ENCODE measurements at regions not wholly inside any gene's neighbourhood (a gene's known extent, or its start where the extent isn't known, plus 50 kb on each side); places are given as distances from the start of the nearest gene placed in this dataset.

- Histone ChIP-seq H3K4me3 (ENCODE audit: low read depth in 1 of 5, low read length in 5 of 5) (no peak overlapping the region), H3K27me3 (ENCODE audit: control insufficient read depth in 5 of 5, insufficient read depth in 4 of 5, low read length in 5 of 5) (peaks cover 0 to 3% (median 0%) of the 10 kb centered on the region in 5 donors), H3K9ac (ENCODE audit: low read length in 5 of 5) (no peak overlapping the region)
These were observed 114.4 kb downstream of the DMRTA2 start for GRCh38 chr1:50308878-50309277.

DNA sequence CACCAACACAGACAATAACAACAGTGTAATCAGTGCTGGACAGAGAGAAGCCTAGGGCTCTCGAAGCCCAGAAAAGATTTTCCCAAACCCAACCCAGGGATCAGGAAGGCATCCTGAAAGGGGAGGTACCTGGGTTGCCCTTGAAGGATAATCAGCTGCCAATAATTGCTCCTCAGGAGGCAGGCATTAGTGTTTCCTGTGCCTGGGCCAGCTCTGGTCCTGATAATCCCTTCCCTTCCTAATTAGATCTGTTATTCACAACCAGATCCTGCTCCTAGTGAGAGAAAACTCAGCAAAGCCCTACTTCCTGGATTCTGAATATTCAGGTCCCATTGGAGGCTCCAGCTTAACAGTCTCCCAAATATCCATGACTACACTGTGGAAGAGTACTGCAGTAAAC is 117.4 kb downstream of the DMRTA2 start:
- Histone ChIP-seq H3K4me3 (ENCODE audit: low read depth in 1 of 5, low read length in 5 of 5) (no peak overlapping the region), H3K36me3 (ENCODE audit: control insufficient read depth in 5 of 5, insufficient read depth in 5 of 5, low read length in 5 of 5) (no peaks in the 10 kb centered on the region), H3K4me1 (ENCODE audit: control insufficient read depth in 5 of 5, insufficient read depth in 5 of 5, low read length in 5 of 5) (no peaks in the 10 kb centered on the region), H3K9ac (ENCODE audit: low read length in 5 of 5) (no peak overlapping the region), H3K27me3 (ENCODE audit: control insufficient read depth in 5 of 5, insufficient read depth in 4 of 5, low read length in 5 of 5) (peaks cover 0 to 3% (median 0%) of the 10 kb centered on the region in 5 donors), H3K9me3 (ENCODE audit: control insufficient read depth in 5 of 5, low read length in 5 of 5) (no peaks in the 10 kb centered on the region), H3K27ac (ENCODE audit: low read depth, low read length) (no peak overlapping the region)

More at GRCh38 chr1:50308878-50309277, 114.4 kb downstream of the DMRTA2 start:
- Histone ChIP-seq H3K36me3 (ENCODE audit: control insufficient read depth in 5 of 5, insufficient read depth in 5 of 5, low read length in 5 of 5) (no peaks in the 10 kb centered on the region), H3K27ac (ENCODE audit: low read depth, low read length) (no peak overlapping the region), H3K4me1 (ENCODE audit: control insufficient read depth in 5 of 5, insufficient read depth in 5 of 5, low read length in 5 of 5) (no peaks in the 10 kb centered on the region), H3K9me3 (ENCODE audit: control insufficient read depth in 5 of 5, low read length in 5 of 5) (no peaks in the 10 kb centered on the region)

DNA sequence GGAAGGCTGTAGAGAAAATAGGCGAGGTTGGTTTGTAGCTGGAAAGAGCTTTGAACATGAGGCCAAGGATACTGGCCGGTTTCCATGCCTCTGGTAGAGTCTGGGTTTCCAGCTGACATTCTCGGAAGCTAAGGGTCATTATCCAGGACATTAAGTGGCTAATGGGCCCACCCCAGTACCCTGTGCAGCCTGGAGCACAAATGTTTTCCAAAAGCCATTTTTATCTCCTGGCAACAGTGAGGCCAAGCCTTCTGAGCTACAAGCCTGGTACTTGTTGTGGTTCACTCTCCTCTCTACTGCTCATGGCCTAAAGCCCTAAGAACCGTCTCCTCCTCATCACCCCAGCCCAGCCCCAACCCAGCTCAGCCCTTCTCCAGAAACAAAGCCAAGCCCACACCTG is 122.9 kb downstream of the DMRTA2 start:
- Histone ChIP-seq H3K9me3 (ENCODE audit: control insufficient read depth in 5 of 5, low read length in 5 of 5) (no peaks in the 10 kb centered on the region), H3K36me3 (ENCODE audit: control insufficient read depth in 5 of 5, insufficient read depth in 5 of 5, low read length in 5 of 5) (no peaks in the 10 kb centered on the region), H3K4me1 (ENCODE audit: control insufficient read depth in 5 of 5, insufficient read depth in 5 of 5, low read length in 5 of 5) (no peaks in the 10 kb centered on the region), H3K9ac (ENCODE audit: low read length in 5 of 5) (no peak overlapping the region), H3K4me3 (ENCODE audit: low read depth in 1 of 5, low read length in 5 of 5) (no peak overlapping the region), H3K27me3 (ENCODE audit: control insufficient read depth in 5 of 5, insufficient read depth in 4 of 5, low read length in 5 of 5) (peaks cover 0 to 3% (median 0%) of the 10 kb centered on the region in 5 donors), H3K27ac (ENCODE audit: low read depth, low read length) (no peak overlapping the region)

DNA sequence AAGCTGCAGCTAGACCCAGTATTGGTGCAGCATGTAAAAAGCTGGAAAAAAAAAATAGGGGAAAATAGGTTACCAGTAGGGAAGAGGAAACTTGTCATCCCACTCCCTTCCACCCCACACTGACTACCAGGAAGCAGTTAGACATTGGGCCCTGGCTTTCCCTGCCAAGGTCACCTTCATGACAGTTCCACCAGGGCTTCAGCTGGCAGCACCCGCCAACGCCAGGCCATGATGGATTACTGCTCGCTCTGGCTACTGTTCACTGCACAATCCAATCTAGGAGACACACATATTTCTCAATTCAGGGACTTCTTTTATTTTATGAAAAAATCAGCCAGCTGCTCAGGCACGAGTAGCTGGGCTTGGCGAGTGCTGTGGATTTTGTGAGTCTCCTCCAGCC is 127.7 kb downstream of the DMRTA2 start:
- no peak overlapping the region for H3K27ac ChIP-seq (ENCODE audit: low read depth, low read length)
- H3K36me3 ChIP-seq (ENCODE audit: control insufficient read depth in 5 of 5, insufficient read depth in 5 of 5, low read length in 5 of 5), result no peaks in the 10 kb centered on the region
- H3K27me3 ChIP-seq (ENCODE audit: control insufficient read depth in 5 of 5, insufficient read depth in 4 of 5, low read length in 5 of 5), result peaks cover 0 to under 1% (median 0%) of the 10 kb centered on the region in 5 donors
- H3K9me3 ChIP-seq (ENCODE audit: control insufficient read depth in 5 of 5, low read length in 5 of 5), result peaks cover 0 to 3% (median 0%) of the 10 kb centered on the region in 5 donors
- no peak overlapping the region for H3K4me3 ChIP-seq (ENCODE audit: low read depth in 1 of 5, low read length in 5 of 5)
- no peak overlapping the region for H3K9ac ChIP-seq (ENCODE audit: low read length in 5 of 5)
- H3K4me1 ChIP-seq (ENCODE audit: control insufficient read depth in 5 of 5, insufficient read depth in 5 of 5, low read length in 5 of 5), result no peaks in the 10 kb centered on the region

GRCh38 chr1:50292276-50292675 is 131.0 kb downstream of the DMRTA2 start:
- H3K27ac ChIP-seq (ENCODE audit: low read depth, low read length), result no peak overlapping the region
- peaks cover 0 to 5% (median 0%) of the 10 kb centered on the region in 5 donors for H3K27me3 ChIP-seq (ENCODE audit: control insufficient read depth in 5 of 5, insufficient read depth in 4 of 5, low read length in 5 of 5)
- H3K9ac ChIP-seq (ENCODE audit: low read length in 5 of 5), result no peak overlapping the region
- peaks cover 0 to 3% (median 0%) of the 10 kb centered on the region in 5 donors for H3K9me3 ChIP-seq (ENCODE audit: control insufficient read depth in 5 of 5, low read length in 5 of 5)
- H3K4me3 ChIP-seq (ENCODE audit: low read depth in 1 of 5, low read length in 5 of 5), result no peak overlapping the region
- no peaks in the 10 kb centered on the region for H3K4me1 ChIP-seq (ENCODE audit: control insufficient read depth in 5 of 5, insufficient read depth in 5 of 5, low read length in 5 of 5)
- H3K36me3 ChIP-seq (ENCODE audit: control insufficient read depth in 5 of 5, insufficient read depth in 5 of 5, low read length in 5 of 5), result no peaks in the 10 kb centered on the region

- H3K36me3 ChIP-seq (ENCODE audit: control insufficient read depth in 5 of 5, insufficient read depth in 5 of 5, low read length in 5 of 5), result no peaks in the 10 kb centered on the region
- H3K4me3 ChIP-seq (ENCODE audit: low read depth in 1 of 5, low read length in 5 of 5), result no peak overlapping the region
These were observed 133.7 kb downstream of the DMRTA2 start for GRCh38 chr1:50289495-50289894.

DNA sequence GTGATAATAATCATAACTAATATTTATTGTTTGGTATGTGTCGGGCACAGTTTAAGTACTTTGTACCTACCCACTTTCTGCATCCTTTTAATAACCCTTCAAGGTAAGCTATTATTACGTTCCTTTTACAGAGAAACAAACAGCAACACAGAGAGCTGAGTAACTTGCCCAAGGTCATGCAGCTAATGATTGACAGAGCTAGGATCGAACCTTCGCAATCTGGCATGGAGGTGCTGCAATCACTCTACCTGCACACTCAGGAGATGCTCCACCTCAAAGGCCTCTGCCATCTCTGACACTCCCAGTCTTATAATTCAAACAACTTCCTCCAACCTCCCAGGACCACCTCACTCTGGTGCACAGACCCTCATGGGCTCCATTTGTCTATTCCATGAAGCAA is 137.2 kb downstream of the DMRTA2 start:
- Histone ChIP-seq H3K4me1 (ENCODE audit: control insufficient read depth in 5 of 5, insufficient read depth in 5 of 5, low read length in 5 of 5) (no peaks in the 10 kb centered on the region), H3K4me3 (ENCODE audit: low read depth in 1 of 5, low read length in 5 of 5) (no peak overlapping the region), H3K9ac (ENCODE audit: low read length in 5 of 5) (no peak overlapping the region), H3K36me3 (ENCODE audit: control insufficient read depth in 5 of 5, insufficient read depth in 5 of 5, low read length in 5 of 5) (no peaks in the 10 kb centered on the region), H3K27ac (ENCODE audit: low read depth, low read length) (no peak overlapping the region), H3K9me3 (ENCODE audit: control insufficient read depth in 5 of 5, low read length in 5 of 5) (no peaks in the 10 kb centered on the region), H3K27me3 (ENCODE audit: control insufficient read depth in 5 of 5, insufficient read depth in 4 of 5, low read length in 5 of 5) (peaks cover 0 to 12% (median 0%) of the 10 kb centered on the region in 5 donors)

More at GRCh38 chr1:50289495-50289894, 133.7 kb downstream of the DMRTA2 start:
- H3K27me3 ChIP-seq (ENCODE audit: control insufficient read depth in 5 of 5, insufficient read depth in 4 of 5, low read length in 5 of 5), result peaks cover 0 to 7% (median 0%) of the 10 kb centered on the region in 5 donors
- H3K9ac ChIP-seq (ENCODE audit: low read length in 5 of 5), result no peak overlapping the region
- H3K4me1 ChIP-seq (ENCODE audit: control insufficient read depth in 5 of 5, insufficient read depth in 5 of 5, low read length in 5 of 5), result no peaks in the 10 kb centered on the region
- peaks cover 0 to 3% (median 0%) of the 10 kb centered on the region in 5 donors for H3K9me3 ChIP-seq (ENCODE audit: control insufficient read depth in 5 of 5, low read length in 5 of 5)
- no peak overlapping the region for H3K27ac ChIP-seq (ENCODE audit: low read depth, low read length)

GRCh38 chr1:50279622-50280330 is 143.5 kb downstream of the DMRTA2 start:
- Histone ChIP-seq H3K4me3 (ENCODE audit: low read depth in 1 of 5, low read length in 5 of 5) (no peak overlapping the region), H3K9ac (ENCODE audit: low read length in 5 of 5) (no peak overlapping the region), H3K27me3 (ENCODE audit: control insufficient read depth in 5 of 5, insufficient read depth in 4 of 5, low read length in 5 of 5) (peaks cover 8 to 22% (median 16%) of the 10 kb centered on the region in 5 donors), H3K9me3 (ENCODE audit: control insufficient read depth in 5 of 5, low read length in 5 of 5) (no peaks in the 10 kb centered on the region), H3K4me1 (ENCODE audit: control insufficient read depth in 5 of 5, insufficient read depth in 5 of 5, low read length in 5 of 5) (no peaks in the 10 kb centered on the region), H3K36me3 (ENCODE audit: control insufficient read depth in 5 of 5, insufficient read depth in 5 of 5, low read length in 5 of 5) (no peaks in the 10 kb centered on the region), H3K27ac (ENCODE audit: low read depth, low read length) (no peak overlapping the region)

DNA sequence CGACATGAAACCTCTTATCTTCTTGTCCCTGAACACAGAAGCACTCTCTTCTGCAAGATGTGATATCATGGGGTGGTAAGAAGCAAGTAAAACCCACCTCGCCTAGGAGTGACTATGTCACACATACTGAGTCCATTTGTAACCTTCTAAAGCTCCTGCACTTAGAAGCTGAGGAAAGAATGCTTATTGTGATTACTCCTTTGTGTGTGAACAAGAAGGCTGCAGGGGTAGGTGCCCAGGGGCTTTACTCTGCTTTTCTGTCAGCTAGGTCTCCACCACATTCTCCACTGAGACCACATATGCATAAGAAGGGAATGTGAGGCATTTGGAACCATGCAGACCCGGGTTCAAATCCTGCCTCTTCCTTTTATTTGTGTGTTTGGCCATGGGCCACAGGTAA is 144.3 kb downstream of the DMRTA2 start:
- H3K4me3 ChIP-seq (ENCODE audit: low read depth in 1 of 5, low read length in 5 of 5), result no peak overlapping the region
- H3K27ac ChIP-seq (ENCODE audit: low read depth, low read length), result no peak overlapping the region
- H3K9me3 ChIP-seq (ENCODE audit: control insufficient read depth in 5 of 5, low read length in 5 of 5), result no peaks in the 10 kb centered on the region
- H3K27me3 ChIP-seq (ENCODE audit: control insufficient read depth in 5 of 5, insufficient read depth in 4 of 5, low read length in 5 of 5), result peaks cover 8 to 22% (median 16%) of the 10 kb centered on the region in 5 donors
- no peak overlapping the region for H3K9ac ChIP-seq (ENCODE audit: low read length in 5 of 5)
- no peaks in the 10 kb centered on the region for H3K4me1 ChIP-seq (ENCODE audit: control insufficient read depth in 5 of 5, insufficient read depth in 5 of 5, low read length in 5 of 5)
- no peaks in the 10 kb centered on the region for H3K36me3 ChIP-seq (ENCODE audit: control insufficient read depth in 5 of 5, insufficient read depth in 5 of 5, low read length in 5 of 5)

DNA sequence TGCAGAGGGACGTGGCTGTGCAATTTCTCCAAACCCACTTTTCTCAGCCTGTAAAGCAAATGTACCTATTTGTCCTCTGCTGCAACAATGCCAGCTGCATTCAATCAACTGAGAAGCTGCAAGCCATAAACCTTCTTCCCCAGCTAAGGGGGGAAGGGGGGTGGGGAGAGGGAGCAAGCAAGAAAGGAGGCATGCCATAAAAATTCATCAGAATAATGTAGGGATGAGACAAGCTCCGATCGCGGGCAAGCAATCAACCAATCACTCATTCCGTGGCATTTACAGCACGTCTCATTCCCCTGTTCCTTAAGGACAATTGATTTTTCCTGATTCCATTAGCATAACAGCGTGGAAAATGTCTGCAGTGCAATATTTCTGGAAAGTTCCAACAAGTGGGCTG is 144.8 kb downstream of the DMRTA2 start:
- Histone ChIP-seq H3K4me1 (ENCODE audit: control insufficient read depth in 5 of 5, insufficient read depth in 5 of 5, low read length in 5 of 5) (no peaks in the 10 kb centered on the region), H3K9me3 (ENCODE audit: control insufficient read depth in 5 of 5, low read length in 5 of 5) (no peaks in the 10 kb centered on the region), H3K27me3 (ENCODE audit: control insufficient read depth in 5 of 5, insufficient read depth in 4 of 5, low read length in 5 of 5) (peaks cover 8 to 22% (median 15%) of the 10 kb centered on the region in 5 donors), H3K4me3 (ENCODE audit: low read depth in 1 of 5, low read length in 5 of 5) (no peak overlapping the region), H3K27ac (ENCODE audit: low read depth, low read length) (no peak overlapping the region), H3K36me3 (ENCODE audit: control insufficient read depth in 5 of 5, insufficient read depth in 5 of 5, low read length in 5 of 5) (no peaks in the 10 kb centered on the region), H3K9ac (ENCODE audit: low read length in 5 of 5) (no peak overlapping the region)

All from subcutaneous abdominal adipose tissue (tissue), 5 donors.